ENCODE measurements at regions not wholly inside any gene's neighbourhood (a gene's known extent, or its start where the extent isn't known, plus 50 kb on each side); places are given as distances from the start of the nearest gene placed in this dataset.
"Not testable (repeated sequence)": the region's sequence is repeated elsewhere in the genome, so short reads cannot be mapped to it uniquely, and the experiment has no call there.

- not testable (repeated sequence) for DNase-seq
These were observed 104.5 kb downstream of the ZNF33B start for GRCh38 chr10:42533866-42534265.

DNA sequence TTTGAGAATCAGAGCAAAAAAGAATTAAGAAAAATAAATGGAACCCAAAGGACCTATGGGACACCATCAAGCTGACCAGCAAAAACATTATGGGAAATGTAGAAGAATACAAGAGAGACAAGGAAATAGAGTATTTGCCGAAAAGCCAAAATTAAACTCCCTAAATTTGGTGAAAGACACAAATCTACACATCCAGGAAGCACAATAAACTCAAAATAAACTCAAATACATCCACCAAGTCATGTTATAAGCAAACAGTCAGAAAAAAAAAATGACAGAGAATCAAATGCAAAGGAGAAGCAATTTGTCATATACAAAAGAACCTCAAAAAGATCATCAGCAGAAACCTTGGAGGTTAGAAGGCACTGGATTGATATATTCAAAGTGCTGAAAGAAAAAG is 105.4 kb downstream of the ZNF33B start:
- DNase-seq, result no peak

GRCh38 chr10:42523098-42523497 is 115.3 kb downstream of the ZNF33B start:
- DNase-seq, result no peak

DNA sequence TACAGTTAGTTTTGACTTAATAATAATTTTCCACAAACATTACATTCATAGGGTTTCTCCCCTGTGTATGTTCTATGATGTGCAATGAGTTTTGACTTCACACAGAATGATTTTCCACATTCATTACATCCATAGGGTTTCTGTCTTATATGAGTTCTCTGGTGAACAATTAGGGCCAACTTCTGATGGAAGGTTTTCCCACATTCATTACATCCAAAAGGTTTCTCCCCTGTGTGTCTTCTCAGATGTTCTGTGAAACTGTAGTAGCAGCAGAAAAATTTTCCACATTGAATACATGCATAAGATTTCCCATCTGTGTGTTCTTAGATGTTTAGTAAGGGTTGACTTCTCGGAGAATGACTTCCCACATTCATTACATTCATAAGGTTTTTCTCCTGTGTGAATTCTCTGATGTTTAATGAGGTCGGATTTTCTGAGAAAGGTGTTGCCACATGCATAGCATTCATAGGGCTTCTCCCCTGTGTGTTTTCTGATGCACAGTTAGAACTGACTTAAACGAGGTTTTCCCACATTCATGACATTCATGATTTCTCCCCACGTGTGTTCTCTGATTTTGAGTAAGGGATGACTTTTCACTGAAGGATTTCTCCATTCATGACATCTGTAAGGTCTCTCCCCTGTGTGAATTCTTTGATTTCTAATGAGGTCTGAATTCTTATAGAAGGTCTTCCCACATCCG is 118.5 kb downstream of the ZNF33B start:
- DNase-seq, result no peak

DNA sequence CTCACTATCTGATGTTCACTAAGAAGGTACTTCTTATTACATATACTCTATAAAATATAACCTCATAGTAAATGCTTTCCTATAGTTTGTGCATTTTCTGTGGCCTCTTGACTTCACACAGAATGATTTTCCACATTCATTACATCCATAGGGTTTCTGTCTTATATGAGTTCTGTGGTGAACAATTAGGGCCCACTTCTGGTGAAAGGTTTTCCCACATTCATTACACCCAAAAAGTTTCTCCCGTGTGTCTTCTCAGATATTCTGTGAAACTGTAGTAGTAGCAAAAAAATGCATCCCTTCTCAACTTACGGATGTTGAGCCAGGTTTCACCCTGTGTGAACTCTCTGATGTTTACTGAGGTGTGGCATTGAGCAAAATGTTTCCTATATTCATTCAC is 119.3 kb downstream of the ZNF33B start:
- no peak for DNase-seq

- DNase-seq, result no peak
These were observed 124.4 kb downstream of the ZNF33B start for GRCh38 chr10:42513921-42514320.

GRCh38 chr10:42491801-42492200 is 146.6 kb downstream of the ZNF33B start:
- no peak for DNase-seq

DNA sequence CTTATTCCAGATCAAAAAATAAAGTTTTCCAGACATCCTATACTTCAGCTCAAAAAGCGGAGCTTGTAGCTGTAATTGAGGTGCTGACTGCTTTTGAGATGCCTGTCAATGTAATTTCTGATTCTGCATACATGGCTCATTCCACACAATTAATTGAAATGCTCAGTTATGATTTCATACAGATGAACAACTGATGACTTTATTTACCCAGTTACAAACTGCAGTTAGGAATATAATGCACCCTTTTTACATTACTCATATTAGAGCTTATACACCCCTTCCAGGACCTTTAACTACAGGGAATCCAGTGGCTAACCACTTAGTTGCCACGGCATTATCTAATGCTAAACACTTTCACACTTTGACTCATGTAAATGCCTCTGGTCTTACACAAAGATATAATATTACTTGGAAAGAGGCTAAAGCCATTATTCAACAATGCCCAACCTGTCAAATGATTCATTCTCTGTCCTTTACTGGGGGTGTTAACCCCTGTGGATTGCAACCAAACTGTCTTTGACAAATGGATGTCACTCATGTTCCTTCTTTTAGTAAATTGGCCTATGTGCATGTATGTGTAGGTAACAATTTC is 147.3 kb downstream of the ZNF33B start:
- no peak for DNase-seq

- DNase-seq, result no peak
These were observed 148.0 kb downstream of the ZNF33B start for GRCh38 chr10:42490368-42490767.

DNA sequence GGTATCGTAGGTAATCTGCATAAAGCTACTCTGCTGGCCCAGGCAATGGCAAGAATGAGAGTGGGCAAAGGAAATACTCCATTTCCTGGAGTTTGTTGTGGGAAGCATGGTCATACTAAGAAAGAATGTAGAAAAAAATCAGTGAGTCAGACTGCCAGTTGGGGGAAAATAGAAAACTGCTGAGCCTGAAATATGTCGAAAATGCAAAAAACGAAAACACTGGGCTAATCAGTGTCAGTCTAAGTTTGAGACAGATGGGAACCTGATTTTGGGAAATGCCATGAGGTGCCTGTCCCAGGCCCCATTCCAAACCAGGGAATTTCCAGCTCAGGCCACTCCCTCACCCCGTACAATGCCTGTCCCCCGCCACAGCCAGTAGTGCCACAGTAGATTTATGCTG is 150.0 kb downstream of the ZNF33B start:
- no peak for DNase-seq

- no peak for DNase-seq
These were observed 156.0 kb downstream of the ZNF33B start for GRCh38 chr10:42482411-42482810.

GRCh38 chr10:42479057-42479456 is 159.3 kb downstream of the ZNF33B start:
- DNase-seq, result no peak

GRCh38 chr10:42477170-42477569 is 161.2 kb downstream of the ZNF33B start:
- no peak for DNase-seq

GRCh38 chr10:42476101-42476500 is 162.3 kb downstream of the ZNF33B start:
- DNase-seq, result no peak

DNA sequence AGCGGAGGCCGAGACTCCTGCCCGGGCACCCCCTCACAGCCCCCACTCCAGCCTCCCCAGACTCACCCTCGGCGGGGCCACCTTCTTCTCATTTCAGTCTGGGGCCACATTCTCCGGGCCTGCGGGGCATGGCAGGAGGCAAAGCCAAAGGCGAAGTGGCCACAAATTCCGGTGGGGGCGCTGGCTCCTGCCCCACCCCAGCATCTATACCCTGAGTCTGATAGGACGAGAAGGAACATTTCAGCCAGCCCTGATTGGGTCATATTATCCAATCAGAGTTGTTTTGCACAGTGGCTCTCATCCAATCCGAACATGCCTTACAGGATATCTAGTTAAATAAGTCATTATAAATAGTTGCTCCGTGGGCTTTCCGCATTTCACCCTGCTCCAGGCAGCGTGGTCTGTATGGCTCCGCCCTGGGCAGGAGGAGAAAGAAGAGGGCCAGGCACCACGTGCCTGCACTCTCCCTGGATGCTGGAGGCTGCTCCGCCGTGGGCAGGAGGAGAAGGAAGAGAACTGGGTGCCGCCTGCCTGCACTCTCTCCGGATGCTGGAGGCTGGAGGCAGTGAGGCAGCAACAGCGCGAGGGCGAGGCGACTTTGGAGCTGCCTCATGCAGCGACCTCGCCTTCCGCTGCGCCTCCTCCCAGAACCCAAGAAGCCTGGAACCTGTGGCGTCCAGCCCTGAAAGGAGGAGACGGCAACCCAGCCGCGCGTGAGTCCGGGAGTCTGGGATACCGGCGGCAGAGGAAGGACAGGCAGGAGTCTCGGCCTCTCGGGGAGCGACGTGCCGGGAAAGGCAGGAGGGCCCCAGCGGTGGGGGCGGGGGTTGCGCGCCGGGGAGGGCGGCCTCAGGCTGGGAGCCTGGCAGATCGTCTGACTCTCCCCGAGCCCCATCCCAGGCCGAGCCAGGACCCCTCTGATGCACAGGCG is 162.9 kb downstream of the ZNF33B start:
- no peak for DNase-seq

GRCh38 chr10:42454313-42454712 is 184.1 kb downstream of the ZNF33B start:
- no peak for DNase-seq

- no peak for DNase-seq
These were observed 207.3 kb downstream of the ZNF33B start for GRCh38 chr10:42431095-42431494.

DNA sequence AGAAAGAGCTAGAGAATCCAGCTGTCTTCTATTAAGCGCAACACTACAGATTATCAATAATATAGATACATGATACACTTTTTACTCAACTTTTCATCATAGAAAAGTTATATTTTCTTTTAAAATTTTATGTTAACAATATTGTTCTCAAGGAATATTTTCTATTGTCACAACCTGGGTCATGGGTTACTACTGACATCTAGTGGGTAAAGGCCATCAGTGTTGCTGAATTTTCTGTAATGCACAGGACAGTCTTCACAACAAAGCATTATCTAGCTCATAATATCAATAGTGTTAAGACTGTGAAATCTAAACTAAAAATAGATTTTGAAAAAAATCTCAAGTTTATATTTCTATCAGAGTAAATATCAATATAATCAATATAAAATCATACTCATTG is 209.8 kb downstream of the ZNF33B start:
- DNase-seq, result peak; percentile 9

- DNase-seq, result no peak
These were observed 215.5 kb downstream of the ZNF33B start for GRCh38 chr10:42422911-42423310.

DNA sequence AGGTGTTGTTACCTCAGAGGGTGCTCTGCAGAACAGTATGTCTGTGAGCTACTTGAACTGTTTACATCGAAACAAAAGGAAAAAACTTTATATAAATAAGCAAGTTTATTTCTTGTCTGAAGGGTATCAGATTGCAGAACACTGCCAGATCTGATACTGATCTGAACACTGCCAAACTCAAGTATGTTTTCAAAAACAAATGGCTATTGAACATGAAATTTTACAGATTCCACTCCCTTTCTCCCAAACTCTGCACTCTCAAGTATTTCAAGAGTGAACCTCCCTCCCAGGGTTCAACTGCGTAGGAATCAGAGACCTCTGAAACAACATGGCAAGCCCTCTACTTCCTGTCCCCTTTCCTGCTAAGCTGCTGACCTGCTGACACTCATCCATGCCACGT is 216.6 kb downstream of the ZNF33B start:
- no peak for DNase-seq

GRCh38 chr10:42419789-42420188 is 218.6 kb downstream of the ZNF33B start:
- no peak for DNase-seq

DNA sequence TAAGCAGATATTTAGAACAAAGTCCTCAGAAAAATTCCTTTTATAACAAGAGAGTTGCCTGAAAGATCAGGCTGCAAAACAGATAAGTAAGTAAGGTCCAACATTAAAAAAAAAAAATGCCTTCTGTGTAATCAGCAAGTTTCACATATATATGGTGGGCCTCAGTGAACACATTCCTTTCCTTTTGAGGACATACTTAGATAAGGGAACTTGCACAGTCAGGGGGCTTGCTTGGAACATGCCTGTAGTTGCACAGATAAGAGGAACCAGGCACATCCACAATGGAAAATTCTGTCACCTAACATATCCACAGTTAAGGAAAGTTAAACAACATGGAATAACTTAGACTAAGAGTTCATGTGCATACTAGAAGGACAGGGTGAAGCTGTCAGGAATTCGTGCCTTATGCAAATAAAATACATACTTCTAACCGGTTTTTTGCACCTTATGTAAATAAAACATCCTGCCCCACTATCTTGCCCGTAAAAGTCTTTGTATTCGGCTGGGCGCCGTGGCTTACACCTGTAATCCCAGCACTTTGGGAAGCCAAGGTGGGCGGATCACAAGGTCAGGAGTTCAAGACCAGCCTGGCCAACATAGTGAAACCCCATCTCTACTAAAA is 257.3 kb downstream of the ZNF33B start:
- no peak for DNase-seq

GRCh38 chr10:42367532-42368230 is 270.7 kb downstream of the ZNF33B start:
- DNase-seq, result peak; percentile 5

All from activated CD4-positive, alpha-beta T cell treated with anti-CD3 and anti-CD28 coated beads, Interleukin-2, amount 50 U/mL, for 16 hours (primary cell).